H9 (cell line): ENCODE measurements at regions not wholly inside any gene's neighbourhood (a gene's known extent, or its start where the extent isn't known, plus 50 kb on each side); places are given as distances from the start of the nearest gene placed in this dataset.

Experiments used
- DNase-seq: peaks from one replicate; pipeline ENCODE4 v3.0.0-alpha.2; 2017
- H2AFZ ChIP-seq: one replicate; pipeline ENCODE4 v1.6.1; 2013; ENCODE audit warnings: mild to moderate bottlenecking, low read length, control low read depth, moderate library complexity
- H2AK5ac ChIP-seq: 2 replicates; pipeline ENCODE4 v1.6.1; 2013; ENCODE audit warnings: low read length, control low read depth, mixed read lengths; ENCODE audit not compliant: insufficient read length
- H2BK120ac ChIP-seq: one replicate; pipeline ENCODE4 v1.6.1; 2013; ENCODE audit warnings: low read depth, mild to moderate bottlenecking, low read length, control low read depth, inconsistent platforms; ENCODE audit not compliant: poor library complexity, severe bottlenecking
- H2BK12ac ChIP-seq: 2 replicates; pipeline ENCODE4 v1.6.1; 2013; ENCODE audit warnings: low read length, control low read depth, mixed read lengths, low read depth; ENCODE audit not compliant: insufficient read length
- H2BK15ac ChIP-seq: 2 replicates; pipeline ENCODE4 v1.6.1; 2013; ENCODE audit warnings: low read depth, low read length, control low read depth
- H2BK20ac ChIP-seq: one replicate; pipeline ENCODE4 v1.6.1; 2013; ENCODE audit warnings: low read depth, mild to moderate bottlenecking, low read length, control low read depth, inconsistent platforms; ENCODE audit not compliant: poor library complexity, severe bottlenecking
- H2BK5ac ChIP-seq: 2 replicates; pipeline ENCODE4 v1.6.1; 2013; ENCODE audit warnings: low read length, control low read depth, mixed read lengths; ENCODE audit not compliant: insufficient read length
- H3K14ac ChIP-seq: 2 replicates; pipeline ENCODE4 v1.6.1; 2013; ENCODE audit warnings: low read length, control low read depth; ENCODE audit not compliant: insufficient read depth
- H3K18ac ChIP-seq: 2 replicates; pipeline ENCODE4 v1.6.1; 2013; ENCODE audit warnings: low read depth, mild to moderate bottlenecking, mixed read lengths, low read length, control low read depth; ENCODE audit not compliant: insufficient read length
- H3K23ac ChIP-seq: 2 replicates; pipeline ENCODE4 v1.6.1; 2013; ENCODE audit warnings: low read length, control low read depth, mixed read lengths, low read depth; ENCODE audit not compliant: insufficient read length
- H3K23me2 ChIP-seq: 2 replicates; pipeline ENCODE4 v1.6.1; 2013; ENCODE audit warnings: low read depth, mild to moderate bottlenecking, mixed read lengths, low read length, control low read depth; ENCODE audit not compliant: insufficient read length, poor library complexity, severe bottlenecking
- H3K27ac ChIP-seq: 2 replicates; pipeline ENCODE4 v1.5.1; 2013; ENCODE audit warnings: low read length, control low read depth, mixed read lengths, low read depth; ENCODE audit not compliant: insufficient read length
- H3K27me3 ChIP-seq: 2 replicates; pipeline ENCODE4 v1.6.1; 2013; ENCODE audit warnings: low read length, control low read depth, inconsistent platforms; ENCODE audit not compliant: insufficient read depth
- H3K4ac ChIP-seq: 2 replicates; pipeline ENCODE4 v1.6.1; 2013; ENCODE audit warnings: low read depth, mild to moderate bottlenecking, control low read depth, inconsistent platforms, low read length, moderate library complexity
- H3K4me1 ChIP-seq: 2 replicates; pipeline ENCODE4 v1.6.1; 2013; ENCODE audit warnings: low read length, control low read depth, inconsistent platforms; ENCODE audit not compliant: insufficient read depth
- H3K4me2 ChIP-seq: 2 replicates; pipeline ENCODE4 v1.6.1; 2013; ENCODE audit warnings: low read length, control low read depth, mixed read lengths; ENCODE audit not compliant: insufficient read length, insufficient read depth
- H3K56ac ChIP-seq: 2 replicates; pipeline ENCODE4 v1.6.1; 2013; ENCODE audit warnings: low read depth, mild to moderate bottlenecking, mixed read lengths, low read length, control low read depth; ENCODE audit not compliant: insufficient read length
- H3K79me1 ChIP-seq: 2 replicates; pipeline ENCODE4 v1.6.1; 2013; ENCODE audit warnings: low read depth, mild to moderate bottlenecking, moderate library complexity, low read length, control low read depth, inconsistent platforms; ENCODE audit not compliant: insufficient read depth, poor library complexity, severe bottlenecking
- H3K79me2 ChIP-seq: 2 replicates; pipeline ENCODE4 v1.6.1; 2013; ENCODE audit warnings: low read length, control low read depth, inconsistent platforms; ENCODE audit not compliant: insufficient read depth
- H3K9ac ChIP-seq: 2 replicates; pipeline ENCODE4 v1.6.1; 2013; ENCODE audit warnings: low read length, control low read depth, mixed read lengths; ENCODE audit not compliant: insufficient read length; ENCODE audit errors: extremely low read depth
- H3K9me3 ChIP-seq: one replicate; pipeline ENCODE4 v1.6.1; 2013; ENCODE audit warnings: low read depth, low read length, inconsistent platforms; ENCODE audit not compliant: control insufficient read depth
- H3T11ph ChIP-seq: one replicate; pipeline ENCODE4 v1.6.1; 2013; ENCODE audit warnings: mild to moderate bottlenecking, low read length, control low read depth, inconsistent platforms
- H4K20me1 ChIP-seq: one replicate; pipeline ENCODE4 v1.6.1; 2013; ENCODE audit not compliant: control insufficient read depth, insufficient read length, insufficient read depth
- H4K5ac ChIP-seq: 2 replicates; pipeline ENCODE4 v1.6.1; 2013; ENCODE audit warnings: low read depth, mild to moderate bottlenecking, mixed read lengths, low read length, control low read depth; ENCODE audit not compliant: insufficient read length
- H4K8ac ChIP-seq: replicated peaks from 2 replicates; pipeline ENCODE4 v1.6.1; 2013; ENCODE audit warnings: low read length, control low read depth, mixed read lengths, low read depth; ENCODE audit not compliant: insufficient read length
- H4K91ac ChIP-seq: 2 replicates; pipeline ENCODE4 v1.6.1; 2013; ENCODE audit warnings: low read depth, mild to moderate bottlenecking, moderate library complexity, mixed read lengths, low read length, control low read depth; ENCODE audit not compliant: insufficient read length
- H3K27ac Mint-ChIP-seq, 3 experiments: 2 replicates in 2 of 3; 3 replicates in 1 of 3; pipeline ENCODE4 v1.8.0; 2020 to 2021; ENCODE audit warnings: mixed read lengths in 3 of 3, mild to moderate bottlenecking in 1 of 3, moderate library complexity in 1 of 3
- H3K27me3 Mint-ChIP-seq: 2 replicates; pipeline ENCODE4 v1.8.0; 2021; ENCODE audit warnings: low read depth, mild to moderate bottlenecking, moderate library complexity, mixed read lengths
- H3K36me3 Mint-ChIP-seq, 3 experiments: 2 replicates in 2 of 3; 3 replicates in 1 of 3; pipeline ENCODE4 v1.8.0; 2020 to 2021; ENCODE audit warnings: low read depth in 3 of 3, mixed read lengths in 3 of 3; ENCODE audit not compliant: insufficient read depth in 1 of 3
- H3K4me1 Mint-ChIP-seq, 2 experiments: 2 replicates each; pipeline ENCODE4 v1.8.0; 2020; ENCODE audit warnings: mixed read lengths in 2 of 2
- H3K4me3 Mint-ChIP-seq, 2 experiments: 2 replicates in 1 of 2; 3 replicates in 1 of 2; pipeline ENCODE4 v1.8.0; 2020 to 2021; ENCODE audit warnings: mild to moderate bottlenecking in 2 of 2, mixed read lengths in 2 of 2, moderate library complexity in 1 of 2
- H3K9me3 Mint-ChIP-seq, 2 experiments: 2 replicates in 1 of 2; 3 replicates in 1 of 2; pipeline ENCODE4 v1.8.0; 2020; ENCODE audit warnings: mild to moderate bottlenecking in 2 of 2, mixed read lengths in 2 of 2, moderate library complexity in 1 of 2
- WGBS: extraction: QIAGEN DNeasy Blood & Tissue Kit; methylation state at CpG from one replicate; pipeline ENCODE4 v1.1.7; 2013; ENCODE audit warnings: missing lambda C conversion rate, low lambda C conversion rate, mixed read lengths; ENCODE audit not compliant: insufficient read length; ENCODE audit errors: extremely low coverage; 5-methylcytosine and 5-hydroxymethylcytosine counted together
- TF ChIP-seq, protein P1 (sequence below): fragments of 200-600 bp; sonication (generic); conservative IDR thresholded peaks from 3 replicates; pipeline ENCODE4 v1.8.0; 2021; ENCODE audit warnings: antibody characterized with exemption, mild to moderate bottlenecking

DNA sequence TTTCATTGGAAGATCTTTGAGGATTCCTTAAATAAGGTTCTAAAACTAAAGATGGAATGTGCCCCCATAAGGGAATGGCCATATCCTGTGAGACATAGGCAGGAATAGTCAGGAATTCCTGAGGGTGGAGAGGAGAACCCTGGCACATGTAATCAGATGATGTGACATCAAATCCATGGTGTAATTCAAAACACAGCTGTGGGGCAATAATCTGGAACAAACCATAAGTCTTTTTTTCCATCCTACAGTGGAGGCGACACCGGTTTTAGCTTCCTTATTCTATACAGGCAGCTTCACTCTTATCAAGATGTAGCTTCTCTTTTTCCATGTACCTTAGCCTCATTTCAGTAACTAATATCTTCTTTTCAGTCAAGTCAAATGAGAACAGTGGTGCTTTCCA, 133.6 kb upstream of the CITED2 start:
- Mint-ChIP-seq H3K36me3 (peaks cover 0 to 4% (median 1%) of the 10 kb centered on the region in 3 experiments; a peak in 1 of 7 replicates), H3K27me3 (no peaks in the 10 kb centered on the region), H3K4me3 (no peak overlapping the region), H3K9me3 (peaks cover 2 to 4% of the 10 kb centered on the region in 2 experiments; a peak in 3 of 5 replicates), H3K4me1 (peaks cover 10 to 11% of the 10 kb centered on the region in 2 experiments), H3K27ac (no peak overlapping the region)
- H4K91ac ChIP-seq, result no peak overlapping the region
- H2AFZ ChIP-seq, result no peak overlapping the region
- no peaks in the 10 kb centered on the region for H3K27me3 ChIP-seq
- no peak overlapping the region for H4K5ac ChIP-seq
- no peaks in the 10 kb centered on the region for H3K4me1 ChIP-seq
- no peak for DNase-seq
- H3K4me2 ChIP-seq, result no peak overlapping the region
- no peaks in the 10 kb centered on the region for H3K79me1 ChIP-seq
- no peak overlapping the region for H3T11ph ChIP-seq
- TF ChIP-seq, protein P1, sequence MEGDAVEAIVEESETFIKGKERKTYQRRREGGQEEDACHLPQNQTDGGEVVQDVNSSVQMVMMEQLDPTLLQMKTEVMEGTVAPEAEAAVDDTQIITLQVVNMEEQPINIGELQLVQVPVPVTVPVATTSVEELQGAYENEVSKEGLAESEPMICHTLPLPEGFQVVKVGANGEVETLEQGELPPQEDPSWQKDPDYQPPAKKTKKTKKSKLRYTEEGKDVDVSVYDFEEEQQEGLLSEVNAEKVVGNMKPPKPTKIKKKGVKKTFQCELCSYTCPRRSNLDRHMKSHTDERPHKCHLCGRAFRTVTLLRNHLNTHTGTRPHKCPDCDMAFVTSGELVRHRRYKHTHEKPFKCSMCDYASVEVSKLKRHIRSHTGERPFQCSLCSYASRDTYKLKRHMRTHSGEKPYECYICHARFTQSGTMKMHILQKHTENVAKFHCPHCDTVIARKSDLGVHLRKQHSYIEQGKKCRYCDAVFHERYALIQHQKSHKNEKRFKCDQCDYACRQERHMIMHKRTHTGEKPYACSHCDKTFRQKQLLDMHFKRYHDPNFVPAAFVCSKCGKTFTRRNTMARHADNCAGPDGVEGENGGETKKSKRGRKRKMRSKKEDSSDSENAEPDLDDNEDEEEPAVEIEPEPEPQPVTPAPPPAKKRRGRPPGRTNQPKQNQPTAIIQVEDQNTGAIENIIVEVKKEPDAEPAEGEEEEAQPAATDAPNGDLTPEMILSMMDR, result no peak
- H3K9me3 ChIP-seq, result no peaks in the 10 kb centered on the region
- no peaks in the 10 kb centered on the region for H3K23me2 ChIP-seq
- WGBS, result no CpG with 5 or more reads among the region's 2 CpGs
- no peak overlapping the region for H2BK15ac ChIP-seq
- no peak overlapping the region for H3K18ac ChIP-seq
- no peak overlapping the region for H3K23ac ChIP-seq
- H2BK120ac ChIP-seq, result no peak overlapping the region
- H3K27ac ChIP-seq, result no peak overlapping the region
- no peak overlapping the region for H2BK5ac ChIP-seq
- H3K79me2 ChIP-seq, result no peaks in the 10 kb centered on the region
- H2AK5ac ChIP-seq, result no peak overlapping the region
- no peaks in the 10 kb centered on the region for H4K20me1 ChIP-seq
- no peak overlapping the region for H3K14ac ChIP-seq
- no peak overlapping the region for H2BK12ac ChIP-seq
- H3K9ac ChIP-seq, result no peak overlapping the region
- no peak overlapping the region for H4K8ac ChIP-seq
- no peak overlapping the region for H3K4ac ChIP-seq
- no peak overlapping the region for H3K56ac ChIP-seq
- H2BK20ac ChIP-seq, result no peak overlapping the region
